GM21515 (cell line): ENCODE measurements at regions not wholly inside any gene's neighbourhood (a gene's known extent, or its start where the extent isn't known, plus 50 kb on each side); places are given as distances from the start of the nearest gene placed in this dataset.

Experiments
- ATAC-seq: cut with Tn5 transposase; IDR thresholded peaks from one replicate; pipeline ENCODE4 v1.9.1; 2021; ENCODE audit not compliant: unreplicated experiment

GRCh38 chr4:128604204-128604603 lies 205.3 kb upstream of the JADE1 start:
- ATAC-seq = no peak

DNA sequence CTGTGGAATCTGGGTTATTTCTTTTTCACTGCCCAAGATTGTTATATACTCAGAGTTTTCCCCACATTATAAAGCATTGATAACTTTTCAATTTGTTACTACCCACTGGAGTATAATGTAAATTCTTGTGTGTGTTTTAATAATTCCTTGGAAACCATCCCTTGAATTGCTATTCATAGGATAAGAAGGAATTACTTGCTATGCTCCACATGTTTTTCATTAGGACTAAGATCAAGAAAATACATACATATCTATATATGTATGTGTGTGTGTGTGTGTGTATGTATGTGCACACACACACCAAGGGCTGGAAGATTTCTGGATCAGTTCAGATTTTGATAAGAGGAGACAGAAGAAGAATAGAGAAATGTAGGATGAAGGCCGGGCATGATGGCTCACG lies 206.4 kb upstream of the JADE1 start:
- ATAC-seq = no peak

DNA sequence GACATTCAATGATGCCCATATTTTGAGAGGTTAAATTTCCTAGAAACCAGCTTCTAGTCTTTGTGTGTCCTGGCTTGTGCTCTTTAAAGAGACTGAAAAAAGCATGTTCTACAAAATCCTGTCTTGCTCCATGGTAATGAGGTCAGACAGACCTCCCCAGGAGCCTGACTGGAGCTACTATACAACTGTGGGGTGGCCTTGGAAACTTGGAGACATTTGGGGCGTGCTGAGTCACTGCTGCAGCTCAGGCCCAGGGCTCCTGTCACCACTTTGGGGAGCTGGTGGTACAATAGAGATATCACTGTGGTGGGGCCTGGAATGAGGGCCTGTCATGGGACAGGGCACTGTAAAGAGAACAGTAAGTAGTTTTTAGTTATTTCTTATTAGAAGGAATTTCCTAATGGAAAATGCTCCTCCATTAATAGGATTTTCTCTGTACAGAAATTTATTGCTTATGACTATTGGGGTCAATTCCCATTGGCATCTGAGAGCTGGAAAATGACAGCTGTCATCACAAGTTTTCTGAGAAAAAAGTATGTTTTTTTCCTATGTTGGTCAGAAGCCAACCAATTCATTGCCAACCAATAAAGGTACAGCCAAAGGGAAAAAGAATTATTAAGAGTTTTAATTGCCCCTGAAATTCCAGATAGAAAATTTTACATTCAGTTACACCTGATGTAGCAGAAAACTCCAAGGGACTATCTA lies 207.4 kb upstream of the JADE1 start:
- no peak for ATAC-seq

DNA sequence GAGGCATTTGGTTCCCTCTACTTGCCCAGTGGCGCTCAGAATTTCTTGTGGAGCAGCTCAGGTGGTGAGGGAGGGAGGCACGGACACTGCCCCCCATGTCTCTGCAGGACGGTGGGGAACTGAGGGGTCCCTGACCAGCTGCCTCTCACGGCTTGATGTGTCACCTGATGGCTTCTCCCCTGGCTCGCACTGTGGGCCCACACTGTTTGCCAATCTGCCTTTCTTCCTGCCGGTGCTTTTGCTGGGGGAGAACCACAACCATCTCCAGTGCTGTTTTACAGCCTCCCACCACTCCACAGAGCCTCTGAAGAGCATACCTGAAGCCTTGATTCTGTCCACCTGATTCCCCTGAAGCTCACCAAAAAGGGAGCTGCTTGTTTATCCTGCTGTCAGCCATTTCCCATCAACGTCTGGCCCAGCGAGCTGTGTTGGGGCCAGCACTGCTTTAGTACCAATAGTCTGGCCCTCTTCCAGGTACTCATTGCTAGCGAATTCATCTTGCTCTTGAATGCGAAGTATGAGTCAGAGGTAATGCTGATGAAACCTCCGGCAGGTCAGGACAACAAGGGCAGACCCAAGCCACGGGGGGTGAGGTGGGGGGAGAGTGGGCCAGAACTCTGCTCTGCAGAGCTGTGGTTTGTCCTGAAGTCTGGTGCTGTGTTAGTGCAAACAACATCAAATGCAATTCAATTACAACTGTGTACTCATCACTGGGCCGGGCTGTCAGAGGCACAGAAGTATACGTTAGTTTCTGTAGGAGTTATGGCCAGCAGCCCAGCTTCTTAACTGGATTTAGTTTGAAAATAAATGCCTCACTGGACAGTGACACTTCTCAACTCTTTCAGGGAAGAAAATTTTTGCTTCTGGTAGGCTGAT lies 208.3 kb upstream of the JADE1 start:
- ATAC-seq = no peak

DNA sequence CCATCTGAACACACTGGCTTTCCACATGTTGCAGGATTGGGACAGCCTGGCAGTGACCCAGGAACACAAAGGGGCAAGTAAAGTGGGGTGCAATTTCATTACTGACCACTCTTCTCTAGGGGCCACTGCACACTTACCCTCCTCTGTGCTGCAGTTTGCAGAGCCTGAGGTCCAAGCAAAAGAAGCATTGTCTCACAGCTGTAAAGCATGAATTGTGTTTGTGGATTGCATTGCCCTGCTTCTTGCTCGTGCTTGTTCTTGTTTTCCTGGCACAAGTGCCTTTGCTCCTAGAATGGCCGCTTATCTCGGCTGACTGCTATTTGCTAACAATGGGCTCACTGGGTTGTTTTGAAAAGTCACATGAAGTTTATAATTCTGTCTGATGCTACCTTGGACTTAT lies 209.1 kb upstream of the JADE1 start:
- no peak for ATAC-seq

DNA sequence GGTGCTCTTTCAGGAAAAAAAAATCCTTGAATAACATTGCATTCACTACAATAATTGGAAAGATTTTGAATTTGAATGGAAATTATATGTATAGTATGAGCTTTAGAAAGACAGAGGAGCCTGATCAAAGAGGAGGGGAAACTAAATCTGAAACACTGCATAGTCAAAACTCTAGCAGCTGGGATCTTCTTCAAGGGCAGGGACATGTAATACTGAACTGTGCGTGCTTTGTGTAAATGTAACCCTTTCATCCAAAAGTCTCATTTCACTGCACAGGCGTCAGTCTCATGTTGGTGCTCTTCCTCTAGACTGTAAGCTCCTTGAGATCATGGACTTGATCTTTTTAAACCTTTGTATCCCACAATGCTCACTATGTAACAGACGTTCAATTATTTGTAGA lies 212.0 kb upstream of the JADE1 start:
- ATAC-seq = no peak

DNA sequence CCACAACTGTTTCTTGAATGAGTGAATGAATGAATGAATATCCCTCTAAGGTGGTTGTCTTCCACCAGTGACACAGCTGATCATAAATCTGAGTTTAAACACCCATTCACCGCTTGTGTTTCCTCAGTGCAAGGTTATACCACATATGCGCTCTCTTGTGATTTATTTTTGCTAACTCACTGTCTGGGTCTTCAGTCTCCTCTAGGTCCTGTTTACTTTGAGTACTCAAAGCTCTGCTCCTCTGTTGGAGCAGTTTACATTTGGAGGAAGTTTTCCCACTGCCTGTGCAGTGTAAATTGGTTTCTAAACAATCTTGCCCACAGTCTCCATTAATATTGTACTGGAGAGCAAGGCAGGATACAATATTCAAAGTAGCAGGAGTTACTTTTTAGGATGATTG lies 212.6 kb upstream of the JADE1 start:
- ATAC-seq = no peak

- ATAC-seq = no peak
Observed at GRCh38 chr4:128596115-128596514, 213.4 kb upstream of the JADE1 start.

GRCh38 chr4:128591482-128591881 lies 218.0 kb upstream of the JADE1 start:
- ATAC-seq = no peak

- no peak for ATAC-seq
Observed at GRCh38 chr4:128590773-128591172, 218.7 kb upstream of the JADE1 start.

GRCh38 chr4:128590034-128590740 lies 219.3 kb upstream of the JADE1 start:
- no peak for ATAC-seq

DNA sequence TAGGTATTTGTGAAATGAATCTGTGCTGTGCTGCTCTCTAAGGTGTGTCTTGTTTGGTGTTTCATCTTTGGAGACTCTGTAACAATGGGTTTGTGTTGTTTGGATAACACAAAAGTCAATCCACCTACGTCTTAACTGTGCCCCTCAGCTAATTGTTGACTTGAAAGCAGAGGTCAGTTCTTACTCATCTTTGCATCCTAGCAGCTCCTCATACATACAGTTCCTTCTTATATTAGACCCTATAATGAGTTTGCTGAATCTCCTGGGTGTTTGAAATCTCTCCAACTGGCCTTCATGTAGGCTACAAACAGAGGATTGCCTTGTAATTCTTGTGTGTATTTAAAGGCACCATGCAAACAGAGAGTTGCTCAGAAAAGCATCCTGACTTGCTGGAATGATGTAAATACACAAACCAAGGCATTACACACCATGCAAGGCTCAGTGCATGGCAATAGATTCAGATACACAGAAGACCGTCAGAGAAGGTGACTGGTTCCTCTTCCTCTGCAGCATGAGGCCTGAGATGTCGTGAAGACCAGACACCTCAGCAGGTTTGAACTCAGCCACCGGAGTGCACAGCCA lies 220.0 kb upstream of the JADE1 start:
- ATAC-seq = no peak

GRCh38 chr4:128587382-128587781 lies 222.1 kb upstream of the JADE1 start:
- ATAC-seq = no peak

- ATAC-seq = no peak
Observed at GRCh38 chr4:128583753-128584712, 225.5 kb upstream of the JADE1 start.

DNA sequence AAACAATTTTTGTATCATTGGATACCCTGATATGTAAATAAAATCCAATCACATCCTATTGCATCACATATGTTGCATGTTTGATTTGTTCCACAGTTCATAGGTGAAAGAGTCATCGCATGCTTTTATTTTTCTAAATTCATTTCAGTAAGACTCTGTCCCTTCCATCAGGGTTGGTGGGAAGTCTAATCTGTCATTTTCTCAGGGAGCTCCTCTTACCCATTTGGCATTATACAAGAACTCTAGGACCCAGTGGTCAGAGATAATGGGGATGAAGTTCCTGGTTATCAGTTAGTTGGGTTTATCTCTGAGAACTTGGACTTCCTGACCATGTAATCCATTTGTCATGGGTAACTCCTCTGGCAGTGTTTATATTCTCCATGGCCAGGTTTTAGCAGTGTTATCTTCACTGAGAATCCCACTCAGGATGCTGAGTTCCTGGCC lies 227.1 kb upstream of the JADE1 start:
- ATAC-seq = no peak

DNA sequence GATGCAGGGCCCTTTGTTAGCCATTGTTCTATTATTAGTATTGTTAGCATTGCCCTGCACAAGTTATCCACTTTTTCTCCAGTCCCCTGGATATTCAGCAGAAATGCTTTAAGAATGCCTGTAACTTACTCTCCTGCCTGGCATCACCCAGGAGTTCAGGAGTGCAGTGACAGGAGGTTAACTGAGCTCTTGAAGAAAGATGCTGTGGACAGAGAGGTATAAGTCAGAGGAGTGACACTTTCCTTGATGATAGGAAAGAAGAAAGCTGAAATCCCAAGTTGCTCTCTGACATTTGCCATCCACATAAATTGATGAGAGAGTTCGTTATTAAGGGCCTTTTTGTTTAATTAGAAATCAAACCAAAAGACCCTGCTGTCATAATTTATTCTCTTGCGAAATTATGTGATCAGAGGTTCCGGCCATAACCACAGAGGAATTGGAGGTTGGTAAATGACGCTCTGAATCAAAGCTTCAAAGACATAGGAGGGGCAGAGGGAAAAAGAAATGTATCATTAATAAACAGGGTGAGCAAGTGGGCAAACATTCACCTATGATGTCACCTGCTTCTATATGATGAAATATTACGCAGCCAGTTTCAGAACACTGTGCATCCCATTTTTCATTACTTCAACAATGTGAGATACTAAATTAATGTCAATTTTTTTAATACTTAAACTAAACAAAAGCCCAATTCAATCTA lies 230.2 kb upstream of the JADE1 start:
- ATAC-seq = no peak

DNA sequence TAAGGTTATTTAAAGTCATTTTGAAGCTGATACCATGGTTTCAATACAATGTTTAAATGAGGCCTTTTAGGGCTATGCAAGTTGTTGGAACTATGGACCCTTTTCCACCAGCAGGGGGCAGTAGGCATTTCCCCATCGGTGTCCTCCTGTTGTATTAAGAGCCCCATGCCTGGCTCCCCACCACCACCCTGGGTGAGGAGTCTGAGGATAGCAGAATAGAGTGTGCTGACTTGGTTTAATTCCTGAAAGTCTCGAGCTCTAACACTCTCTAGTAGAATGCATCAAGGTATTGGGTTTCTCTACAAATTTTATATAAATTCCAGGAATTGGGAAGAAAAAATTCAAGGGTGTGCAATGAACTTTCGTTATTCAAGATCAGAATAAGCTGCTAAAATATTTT lies 234.8 kb upstream of the JADE1 start:
- peak; percentile 85 for ATAC-seq

DNA sequence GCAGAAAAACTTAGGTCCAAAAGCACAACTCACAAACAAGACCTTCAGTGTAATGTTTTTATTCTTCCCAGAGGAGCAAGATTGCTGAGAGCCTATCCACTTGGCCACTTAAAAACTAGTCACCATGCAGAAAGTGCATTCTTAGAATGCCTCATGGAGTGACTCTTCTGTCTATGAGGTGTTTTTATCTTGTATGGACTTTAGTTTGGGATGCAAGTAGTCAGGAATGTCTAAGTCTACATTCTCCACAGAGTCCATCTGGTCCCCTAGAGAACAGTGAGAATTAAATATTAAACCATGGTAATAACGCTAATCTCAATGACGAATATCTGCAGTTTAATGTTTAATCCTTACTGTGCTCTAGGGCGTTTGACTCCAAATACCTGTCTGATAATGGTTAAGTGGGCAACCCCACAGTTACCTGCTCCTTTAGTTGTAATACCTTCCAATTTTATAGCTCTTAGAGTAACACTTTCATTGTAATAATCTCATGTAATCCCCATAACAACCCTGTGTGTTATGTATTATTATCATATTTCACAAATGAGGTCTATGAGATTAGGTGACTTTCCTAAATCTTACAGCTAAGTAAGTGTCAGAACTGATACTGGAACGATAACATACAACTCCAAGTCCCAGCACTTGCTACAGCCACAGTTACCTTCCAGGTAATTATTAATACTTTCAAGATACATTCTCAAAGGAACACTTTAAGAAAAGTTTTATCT lies 235.6 kb upstream of the JADE1 start:
- no peak for ATAC-seq

DNA sequence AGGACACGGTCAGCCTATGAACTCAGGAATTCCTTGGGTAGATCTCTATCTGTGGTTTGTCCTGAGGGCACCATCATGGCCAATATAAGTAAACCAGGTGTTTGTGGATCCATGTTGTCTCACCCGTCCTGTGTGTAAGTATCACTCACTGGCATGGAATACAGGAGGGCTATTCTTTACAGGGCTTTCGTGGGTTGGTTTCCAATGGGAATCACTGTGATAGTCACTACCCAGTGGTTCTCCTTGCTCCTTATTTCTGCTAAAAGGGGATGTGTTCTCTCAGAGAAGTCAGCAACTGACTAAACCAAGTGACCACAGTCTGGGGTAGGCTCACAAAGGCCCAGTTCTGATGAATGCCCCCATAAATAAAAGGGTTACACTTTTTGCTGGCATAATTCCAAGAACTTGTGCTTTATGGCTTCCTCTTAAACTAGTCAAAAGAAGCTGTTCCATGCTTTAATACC lies 236.7 kb upstream of the JADE1 start:
- no peak for ATAC-seq
